OCI-LY1 (cell line): ENCODE measurements at regions not wholly inside any gene's neighbourhood (a gene's known extent, or its start where the extent isn't known, plus 50 kb on each side); places are given as distances from the start of the nearest gene placed in this dataset.
"Not testable (repeated sequence)": the region's sequence is repeated elsewhere in the genome, so short reads cannot be mapped to it uniquely, and the experiment has no call there.

ENCODE experiments used
- H2AFZ ChIP-seq: fragments of 200-600 bp; sonication (generic), shearing (Covaris generic); 2 replicates; pipeline ENCODE4 v1.6.0; 2014; ENCODE audit warnings: antibody characterized with exemption, mild to moderate bottlenecking, low read length
- H3F3A ChIP-seq: fragments of 200-600 bp; sonication (generic), shearing (Covaris generic); 2 replicates; pipeline ENCODE4 v1.6.0; 2014; ENCODE audit warnings: mild to moderate bottlenecking, antibody characterized with exemption, low read length, moderate library complexity; ENCODE audit not compliant: insufficient read depth
- H3K27ac ChIP-seq: fragments of 200-600 bp; sonication (generic); 2 replicates; pipeline ENCODE4 v1.5.1; 2014; ENCODE audit warnings: low read length, mixed run types, mild to moderate bottlenecking, low read depth; ENCODE audit not compliant: poor library complexity, severe bottlenecking
- H3K27me3 ChIP-seq: fragments of 200-600 bp; sonication (generic); 2 replicates; pipeline ENCODE4 v1.6.0; 2014; ENCODE audit warnings: antibody characterized with exemption, mild to moderate bottlenecking, low read length, moderate library complexity; ENCODE audit not compliant: insufficient read depth
- H3K36me3 ChIP-seq: fragments of 200-600 bp; sonication (generic); 2 replicates; pipeline ENCODE4 v1.6.1; 2014; ENCODE audit warnings: mild to moderate bottlenecking, antibody characterized with exemption, low read length, moderate library complexity, mixed read lengths; ENCODE audit not compliant: insufficient read depth
- H3K4me1 ChIP-seq: fragments of 200-600 bp; sonication (generic); 2 replicates; pipeline ENCODE4 v1.5.1; 2014; ENCODE audit warnings: mild to moderate bottlenecking, low read length, moderate library complexity; ENCODE audit not compliant: insufficient read depth, severe bottlenecking
- H3K4me2 ChIP-seq: fragments of 200-600 bp; sonication (generic), shearing (Covaris generic); 2 replicates; pipeline ENCODE4 v1.6.1; 2014; ENCODE audit warnings: low read length
- H3K4me3 ChIP-seq: fragments of 200-600 bp; sonication (generic); 2 replicates; pipeline ENCODE4 v1.5.1; 2014; ENCODE audit warnings: low read length, low read depth, mild to moderate bottlenecking, mixed read lengths; ENCODE audit not compliant: poor library complexity, severe bottlenecking
- H3K79me2 ChIP-seq: fragments of 200-600 bp; shearing (Covaris generic); 2 replicates; pipeline ENCODE4 v1.6.1; 2016; ENCODE audit warnings: mixed run types, low read length, mixed read lengths; ENCODE audit not compliant: insufficient read depth
- H3K9ac ChIP-seq: fragments of 200-600 bp; sonication (generic), shearing (Covaris generic); 2 replicates; pipeline ENCODE4 v1.6.1; 2014; ENCODE audit warnings: mild to moderate bottlenecking, low read length, mixed read lengths
- H3K9me2 ChIP-seq: fragments of 200-600 bp; sonication (generic), shearing (Covaris generic); 2 replicates; pipeline ENCODE4 v1.6.1; 2014; ENCODE audit warnings: low read depth, mild to moderate bottlenecking, low read length, mixed read lengths
- H3K9me3 ChIP-seq: fragments of 200-600 bp; shearing (Covaris generic); 2 replicates; pipeline ENCODE4 v1.6.1; 2014; ENCODE audit warnings: low read length, mixed read lengths
- H4K20me1 ChIP-seq: fragments of 200-600 bp; sonication (generic), shearing (Covaris generic); 2 replicates; pipeline ENCODE4 v1.6.0; 2016; ENCODE audit warnings: mild to moderate bottlenecking, low read length; ENCODE audit not compliant: insufficient read depth
- CTCF ChIP-seq: fragments of 200-600 bp; sonication (generic), shearing (Covaris generic); IDR thresholded peaks from 2 replicates; pipeline ENCODE4 v1.5.1; 2017; ENCODE audit warnings: mild to moderate bottlenecking, antibody characterized with exemption, low read length, moderate library complexity, mixed read lengths
- EZH2 ChIP-seq: fragments of 200-600 bp; sonication (generic), shearing (Covaris generic); IDR thresholded peaks from 2 replicates; pipeline ENCODE4 v1.8.0; 2017; ENCODE audit warnings: borderline replicate concordance, mixed run types, mild to moderate bottlenecking, antibody characterized with exemption, low read length, moderate library complexity, mixed read lengths

GRCh38 chr20:26243731-26244130 lies 547.1 kb upstream of the ZNF337 start:
- no peaks in the 10 kb centered on the region for H4K20me1 ChIP-seq
- H3K9me2 ChIP-seq = no peaks in the 10 kb centered on the region
- TF ChIP-seq CTCF = no peak
- no peak for TF ChIP-seq EZH2
- H2AFZ ChIP-seq = no peak overlapping the region
- H3K9ac ChIP-seq = no peak overlapping the region
- H3K4me1 ChIP-seq = no peaks in the 10 kb centered on the region
- no peaks in the 10 kb centered on the region for H3K9me3 ChIP-seq
- H3K79me2 ChIP-seq = no peaks in the 10 kb centered on the region
- H3F3A ChIP-seq = no peaks in the 10 kb centered on the region
- no peaks in the 10 kb centered on the region for H3K27me3 ChIP-seq
- no peak overlapping the region for H3K4me3 ChIP-seq
- no peak overlapping the region for H3K4me2 ChIP-seq
- H3K27ac ChIP-seq = no peak overlapping the region
- no peaks in the 10 kb centered on the region for H3K36me3 ChIP-seq

GRCh38 chr20:26220609-26221008 lies 524.0 kb upstream of the ZNF337 start:
- H3F3A ChIP-seq, H3K9ac ChIP-seq, H3K36me3 ChIP-seq, H3K27ac ChIP-seq, H3K27me3 ChIP-seq, H3K4me1 ChIP-seq, H3K4me3 ChIP-seq, H3K9me2 ChIP-seq, H2AFZ ChIP-seq, H3K4me2 ChIP-seq, H3K9me3 ChIP-seq, H4K20me1 ChIP-seq, H3K79me2 ChIP-seq: not testable (repeated sequence)

GRCh38 chr20:26219546-26219945 lies 522.9 kb upstream of the ZNF337 start:
- not testable (repeated sequence) for H4K20me1 ChIP-seq, H3F3A ChIP-seq, H3K27me3 ChIP-seq, H2AFZ ChIP-seq, H3K4me2 ChIP-seq, H3K9ac ChIP-seq, H3K9me3 ChIP-seq, H3K36me3 ChIP-seq, H3K27ac ChIP-seq, H3K9me2 ChIP-seq, H3K4me1 ChIP-seq, H3K4me3 ChIP-seq, H3K79me2 ChIP-seq

- no peak for TF ChIP-seq CTCF
- TF ChIP-seq EZH2 = no peak
- H3K36me3 ChIP-seq = no peaks in the 10 kb centered on the region
Observed at GRCh38 chr20:26218301-26218700, 521.6 kb upstream of the ZNF337 start.

More at GRCh38 chr20:26218301-26218700, 521.6 kb upstream of the ZNF337 start:
- no peaks in the 10 kb centered on the region for H3K4me1 ChIP-seq
- H3K79me2 ChIP-seq = no peaks in the 10 kb centered on the region
- H3K9me3 ChIP-seq = no peaks in the 10 kb centered on the region
- H3K9ac ChIP-seq = no peak overlapping the region
- no peak overlapping the region for H3K4me2 ChIP-seq
- no peak overlapping the region for H3K27ac ChIP-seq
- H3K9me2 ChIP-seq = no peaks in the 10 kb centered on the region
- no peak overlapping the region for H3K4me3 ChIP-seq
- H2AFZ ChIP-seq = no peak overlapping the region
- H4K20me1 ChIP-seq = no peaks in the 10 kb centered on the region
- H3K27me3 ChIP-seq = no peaks in the 10 kb centered on the region
- H3F3A ChIP-seq = no peaks in the 10 kb centered on the region
